Coronary artery (tissue), 2 donors: ENCODE measurements at regions not wholly inside any gene's neighbourhood (a gene's known extent, or its start where the extent isn't known, plus 50 kb on each side); places are given as distances from the start of the nearest gene placed in this dataset.
A peak's percentile ranks its signal among the peaks of the same experiment; 100 is the strongest.

Source experiments
- DNase-seq: peaks from one replicate; pipeline ENCODE4 v3.0.0-alpha.2; 2017; ENCODE audit warnings: low spot score
- H3K27ac ChIP-seq, 2 donors: fragments of 200-600 bp; sonication (generic); one replicate each; pipeline ENCODE4 v1.5.1; 2016 to 2019
- H3K4me3 ChIP-seq: fragments of 200-600 bp; sonication (generic); 2 replicates; pipeline ENCODE4 v1.5.1; 2016; ENCODE audit warnings: mild to moderate bottlenecking, moderate library complexity
- CTCF ChIP-seq: fragments of 200-600 bp; sonication (generic); IDR thresholded peaks from one replicate; pipeline ENCODE4 v1.5.1; 2019; ENCODE audit warnings: antibody characterized with exemption

GRCh38 chr10:89076120-89076519, 85.5 kb downstream of the FAS start:
- no peak overlapping the region for H3K4me3 ChIP-seq
- DNase-seq: no peak
- TF ChIP-seq CTCF: no peak
- H3K27ac ChIP-seq: no peak overlapping the region

- H3K27ac ChIP-seq: no peak overlapping the region
- TF ChIP-seq CTCF: no peak
- no peak overlapping the region for H3K4me3 ChIP-seq
- DNase-seq: no peak
Observed at GRCh38 chr10:89075631-89076030, 85.0 kb downstream of the FAS start.

GRCh38 chr10:89074120-89074519, 83.5 kb downstream of the FAS start:
- peak overlapping the region in 1 of 2 donors; percentile 39 for H3K27ac ChIP-seq
- TF ChIP-seq CTCF: no peak
- no peak overlapping the region for H3K4me3 ChIP-seq
- DNase-seq: no peak

- no peak for DNase-seq
- no peak for TF ChIP-seq CTCF
- Histone ChIP-seq H3K27ac (no peak overlapping the region), H3K4me3 (no peak overlapping the region)
Observed at GRCh38 chr10:89073719-89074118, 83.1 kb downstream of the FAS start.

GRCh38 chr10:89069589-89069988, 79.0 kb downstream of the FAS start:
- no peak overlapping the region for H3K4me3 ChIP-seq
- no peak for DNase-seq
- no peak for TF ChIP-seq CTCF
- peak overlapping the region in 1 of 2 donors; percentile 5 for H3K27ac ChIP-seq
